Mesendoderm (in vitro differentiated cells): ENCODE measurements at regions not wholly inside any gene's neighbourhood (a gene's known extent, or its start where the extent isn't known, plus 50 kb on each side); places are given as distances from the start of the nearest gene placed in this dataset.
"Not testable (repeated sequence)": the region's sequence is repeated elsewhere in the genome, so short reads cannot be mapped to it uniquely, and the experiment has no call there.

Experiments used
- DNase-seq: peaks from one replicate; pipeline ENCODE4 v3.0.0; 2013
- H2AK5ac ChIP-seq: 2 replicates; pipeline ENCODE4 v1.6.1; 2013; ENCODE audit warnings: low read length, inconsistent platforms
- H2BK120ac ChIP-seq: 2 replicates; pipeline ENCODE4 v1.6.1; 2013; ENCODE audit warnings: low read depth, mild to moderate bottlenecking, low read length, moderate library complexity, mixed read lengths
- H2BK15ac ChIP-seq: replicated peaks from 2 replicates; pipeline ENCODE4 v1.6.1; 2013; ENCODE audit warnings: low read depth, mild to moderate bottlenecking, moderate library complexity
- H2BK5ac ChIP-seq: 2 replicates; pipeline ENCODE4 v1.6.1; 2013; ENCODE audit warnings: low read length, inconsistent platforms
- H3K18ac ChIP-seq: 2 replicates; pipeline ENCODE4 v1.6.1; 2013; ENCODE audit warnings: mild to moderate bottlenecking, low read length, mixed read lengths
- H3K23ac ChIP-seq: one replicate; pipeline ENCODE4 v1.6.1; 2013; ENCODE audit warnings: low read length
- H3K27ac ChIP-seq: 2 replicates; pipeline ENCODE4 v1.5.1; 2013; ENCODE audit warnings: low read depth, mild to moderate bottlenecking, inconsistent platforms, low read length, moderate library complexity
- H3K27me3 ChIP-seq: 2 replicates; pipeline ENCODE4 v1.6.1; 2013; ENCODE audit warnings: low read length, control low read depth, mild to moderate bottlenecking, inconsistent platforms; ENCODE audit not compliant: insufficient read depth, poor library complexity
- H3K36me3 ChIP-seq: 2 replicates; pipeline ENCODE4 v1.6.1; 2013; ENCODE audit warnings: low read length, inconsistent platforms; ENCODE audit not compliant: control insufficient read depth, insufficient read depth
- H3K4ac ChIP-seq: one replicate; pipeline ENCODE4 v1.6.1; 2013; ENCODE audit warnings: low read depth, mild to moderate bottlenecking, low read length, moderate library complexity
- H3K4me1 ChIP-seq: 2 replicates; pipeline ENCODE4 v1.6.1; 2013; ENCODE audit warnings: low read depth, low read length, inconsistent platforms; ENCODE audit not compliant: control insufficient read depth
- H3K4me2 ChIP-seq: 2 replicates; pipeline ENCODE4 v1.6.1; 2013; ENCODE audit warnings: low read length
- H3K4me3 ChIP-seq: 2 replicates; pipeline ENCODE4 v1.5.1; 2013; ENCODE audit warnings: mild to moderate bottlenecking, low read length
- H3K56ac ChIP-seq: one replicate; pipeline ENCODE4 v1.6.1; 2013; ENCODE audit warnings: low read length
- H3K79me1 ChIP-seq: 2 replicates; pipeline ENCODE4 v1.6.1; 2013; ENCODE audit warnings: low read length, inconsistent platforms
- H3K79me2 ChIP-seq: 2 replicates; pipeline ENCODE4 v1.6.1; 2013; ENCODE audit warnings: mild to moderate bottlenecking, low read length; ENCODE audit not compliant: control insufficient read depth, insufficient read depth
- H3K9ac ChIP-seq: 2 replicates; pipeline ENCODE4 v1.6.1; 2013; ENCODE audit warnings: low read length, inconsistent platforms
- H4K5ac ChIP-seq: one replicate; pipeline ENCODE4 v1.6.1; 2013; ENCODE audit warnings: low read length
- H4K8ac ChIP-seq: one replicate; pipeline ENCODE4 v1.6.1; 2013; ENCODE audit warnings: low read depth, mild to moderate bottlenecking, control low read depth, low read length, moderate library complexity
- WGBS: extraction: QIAGEN DNeasy Blood & Tissue Kit; methylation state at CpG from one replicate; pipeline ENCODE4 v1.1.7; 2013; ENCODE audit warnings: low lambda C conversion rate, missing lambda C conversion rate; ENCODE audit not compliant: insufficient coverage; ENCODE audit errors: extremely low coverage; 5-methylcytosine and 5-hydroxymethylcytosine counted together

DNA sequence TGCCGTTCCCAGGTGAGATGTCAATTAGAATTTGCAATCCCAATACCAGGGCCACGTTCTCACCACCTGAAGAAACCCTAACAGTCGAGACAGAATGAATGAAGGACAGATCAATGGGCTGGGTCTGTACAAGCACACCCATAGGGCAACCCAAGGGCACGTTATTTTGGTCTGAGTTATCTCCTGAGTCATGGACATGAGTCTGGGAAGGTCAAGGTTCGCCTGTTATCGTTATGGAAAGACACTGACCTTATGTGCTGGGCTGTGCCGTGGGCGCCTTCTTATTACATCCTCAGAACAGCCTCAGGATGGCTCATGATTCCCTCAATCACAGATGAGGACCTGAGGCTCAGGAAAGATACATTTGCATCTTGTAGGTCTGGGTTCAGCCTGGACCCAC, 175.0 kb upstream of the SULF2 start:
- H2BK5ac ChIP-seq, result no peak overlapping the region
- H3K79me1 ChIP-seq, result no peaks in the 10 kb centered on the region
- no peak overlapping the region for H3K18ac ChIP-seq

DNA sequence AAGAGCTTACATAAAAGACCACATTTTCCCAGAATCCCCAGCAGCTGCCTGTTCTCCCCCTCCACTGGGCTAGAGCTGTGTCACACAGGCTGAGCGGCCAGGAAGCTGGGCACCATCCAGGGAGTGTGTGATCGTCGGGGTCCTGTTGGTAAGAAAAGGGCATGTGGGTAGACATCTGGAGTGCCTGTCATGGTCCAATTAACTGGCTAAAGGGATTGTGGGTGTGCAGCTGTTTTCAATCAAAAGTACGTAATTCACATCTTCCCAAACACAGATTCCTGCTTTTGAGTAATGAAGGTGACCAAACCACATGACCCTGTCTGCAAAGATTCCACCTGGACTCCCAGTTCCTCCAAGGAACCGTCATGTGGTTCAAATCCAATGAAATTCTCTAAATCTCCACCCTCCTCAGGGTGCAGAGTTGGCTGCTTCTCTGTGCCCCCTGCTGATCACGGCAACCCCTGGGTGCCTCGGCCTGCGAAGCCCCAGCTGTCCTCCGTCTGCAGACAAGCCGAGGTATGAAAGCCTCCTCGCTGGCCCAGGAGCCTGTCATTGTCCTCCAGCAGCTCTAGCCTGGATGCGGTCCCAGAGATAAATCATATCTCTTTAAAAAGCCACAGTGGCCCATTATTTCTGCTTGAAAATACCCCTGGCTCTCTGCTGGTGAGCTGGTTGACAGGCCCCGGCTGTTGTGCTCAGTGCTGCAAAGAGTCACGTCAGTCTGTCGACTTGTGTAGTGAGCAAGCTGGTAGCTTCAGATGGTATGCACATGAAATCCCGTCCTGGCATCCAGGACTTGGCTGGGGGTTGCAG, 172.9 kb upstream of the SULF2 start:
- not testable (repeated sequence) for H3K4me2 ChIP-seq, DNase-seq, H3K4me1 ChIP-seq, H2AK5ac ChIP-seq, H3K4ac ChIP-seq, H3K36me3 ChIP-seq, H4K5ac ChIP-seq, H3K79me2 ChIP-seq, H3K18ac ChIP-seq, H2BK5ac ChIP-seq, H3K56ac ChIP-seq, H3K79me1 ChIP-seq, H2BK120ac ChIP-seq, H4K8ac ChIP-seq, H2BK15ac ChIP-seq, H3K27me3 ChIP-seq, H3K27ac ChIP-seq, H3K23ac ChIP-seq, H3K9ac ChIP-seq, H3K4me3 ChIP-seq
- WGBS, result no CpG with 5 or more reads among the region's 16 CpGs

More for the DNA sequence above, 175.0 kb upstream of the SULF2 start:
- H2AK5ac ChIP-seq, result no peak overlapping the region
- H3K23ac ChIP-seq, result no peak overlapping the region
- no peaks in the 10 kb centered on the region for H3K27me3 ChIP-seq
- no peaks in the 10 kb centered on the region for H3K36me3 ChIP-seq
- no peak overlapping the region for H3K56ac ChIP-seq
- H2BK120ac ChIP-seq, result no peak overlapping the region
- H3K4me3 ChIP-seq, result no peak overlapping the region
- no peak overlapping the region for H4K8ac ChIP-seq
- no peak overlapping the region for H4K5ac ChIP-seq
- no peak overlapping the region for H3K4ac ChIP-seq
- H3K79me2 ChIP-seq, result no peaks in the 10 kb centered on the region
- H2BK15ac ChIP-seq, result no peak overlapping the region
- WGBS, result no CpG with 5 or more reads among the region's 8 CpGs
- DNase-seq, result no peak
- H3K27ac ChIP-seq, result no peak overlapping the region
- H3K4me2 ChIP-seq, result no peak overlapping the region
- peaks cover 3% of the 10 kb centered on the region for H3K4me1 ChIP-seq
- H3K9ac ChIP-seq, result no peak overlapping the region

DNA sequence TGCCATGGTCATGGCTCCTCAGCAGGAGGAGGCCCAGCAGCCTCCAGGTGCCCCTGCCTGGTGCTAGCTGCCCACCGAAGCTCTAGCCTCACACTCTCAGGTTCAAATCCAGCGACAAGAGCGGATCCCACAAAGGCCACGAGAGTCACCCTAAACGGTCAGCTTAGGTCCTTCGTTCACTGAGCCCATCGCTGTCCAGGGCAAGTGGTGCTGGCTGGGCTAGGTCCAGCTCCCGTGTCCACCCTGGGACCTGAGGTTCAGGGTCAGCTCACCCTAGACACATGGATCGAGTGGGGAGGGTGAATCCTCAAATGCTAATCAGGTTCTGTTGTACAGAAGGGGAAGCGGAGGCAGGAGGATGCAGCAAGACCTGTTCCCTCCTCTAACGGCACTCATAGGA, 171.9 kb upstream of the SULF2 start:
- H2BK5ac ChIP-seq, result no peak overlapping the region
- H3K9ac ChIP-seq, result no peak overlapping the region
- no peak overlapping the region for H2AK5ac ChIP-seq
- no peak overlapping the region for H4K5ac ChIP-seq
- H2BK15ac ChIP-seq, result no peak overlapping the region
- H3K4me2 ChIP-seq, result no peak overlapping the region
- H3K27ac ChIP-seq, result no peak overlapping the region
- no peak overlapping the region for H2BK120ac ChIP-seq
- no peak overlapping the region for H3K56ac ChIP-seq
- H3K4me1 ChIP-seq, result no peaks in the 10 kb centered on the region
- DNase-seq, result no peak
- WGBS, result no CpG with 5 or more reads among the region's 11 CpGs
- no peak overlapping the region for H3K23ac ChIP-seq
- H3K18ac ChIP-seq, result no peak overlapping the region
- no peaks in the 10 kb centered on the region for H3K36me3 ChIP-seq
- H3K79me1 ChIP-seq, result no peaks in the 10 kb centered on the region
- H3K79me2 ChIP-seq, result no peaks in the 10 kb centered on the region
- no peak overlapping the region for H3K4ac ChIP-seq
- H3K4me3 ChIP-seq, result no peak overlapping the region
- H3K27me3 ChIP-seq, result no peaks in the 10 kb centered on the region
- H4K8ac ChIP-seq, result no peak overlapping the region

DNA sequence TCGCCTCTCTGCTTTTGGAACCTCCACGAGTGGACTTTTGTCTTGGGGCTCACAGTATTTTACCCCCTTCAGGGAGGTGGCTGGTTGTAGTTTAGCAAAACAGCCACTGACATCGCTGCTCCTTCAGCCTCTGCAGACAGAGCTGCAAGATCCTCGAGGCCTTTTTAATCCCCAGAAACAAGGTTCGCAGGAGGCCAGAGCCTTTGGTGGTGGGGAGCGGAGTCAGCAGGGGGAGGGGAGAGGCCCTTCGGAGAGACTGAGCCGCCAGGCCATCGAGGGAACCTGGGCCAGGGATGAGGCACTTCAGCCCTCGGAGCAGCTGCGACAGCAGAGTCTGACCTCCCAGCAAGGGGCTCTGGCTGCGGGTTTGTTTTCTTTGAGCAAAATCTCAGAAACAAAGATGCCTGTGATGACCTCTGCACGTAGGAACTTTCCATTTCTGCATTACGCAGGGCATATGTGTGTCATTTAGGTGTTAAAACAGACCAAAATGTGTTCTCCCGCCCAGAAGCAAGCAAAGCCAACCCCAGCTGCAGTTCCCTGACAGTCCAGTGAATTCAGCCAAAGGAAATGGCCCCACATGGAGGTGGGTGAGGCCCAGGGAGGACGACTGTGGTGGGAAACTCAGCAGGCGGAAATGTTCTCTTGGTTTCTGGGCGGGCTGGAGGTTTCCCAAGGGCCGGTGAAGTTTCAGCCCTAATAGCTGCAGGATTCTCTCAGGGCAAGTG, 171.2 kb upstream of the SULF2 start:
- no peak overlapping the region for H3K27ac ChIP-seq

DNA sequence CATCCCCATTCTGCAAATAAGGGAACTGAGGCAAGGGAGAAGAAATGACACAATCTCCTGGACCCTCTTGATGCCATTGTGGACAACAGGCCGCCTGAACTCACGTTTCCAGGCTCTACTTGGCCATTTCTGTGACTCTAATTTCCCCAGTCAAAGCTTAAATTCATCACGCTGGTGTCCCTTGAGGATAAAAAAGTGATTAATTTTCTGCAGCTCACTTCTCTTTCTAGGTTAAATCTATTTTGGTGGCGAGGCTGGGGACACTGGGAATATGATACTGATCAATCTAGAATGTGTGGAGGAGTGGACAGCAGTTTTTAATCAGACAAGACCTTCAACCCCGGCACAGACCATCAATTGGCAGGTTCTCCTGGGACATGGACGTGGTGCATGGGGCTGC, 168.2 kb upstream of the SULF2 start:
- H2BK15ac ChIP-seq, result no peak overlapping the region
- no peaks in the 10 kb centered on the region for H3K79me2 ChIP-seq
- no peak for DNase-seq
- H2AK5ac ChIP-seq, result no peak overlapping the region
- no peaks in the 10 kb centered on the region for H3K36me3 ChIP-seq
- no peak overlapping the region for H3K4me2 ChIP-seq
- no peak overlapping the region for H3K4ac ChIP-seq
- H3K23ac ChIP-seq, result no peak overlapping the region
- H3K56ac ChIP-seq, result no peak overlapping the region
- H3K27ac ChIP-seq, result no peak overlapping the region
- no peak overlapping the region for H2BK120ac ChIP-seq
- H3K18ac ChIP-seq, result no peak overlapping the region
- no CpG with 5 or more reads among the region's 6 CpGs for WGBS
- no peak overlapping the region for H4K8ac ChIP-seq
- H3K4me1 ChIP-seq, result no peaks in the 10 kb centered on the region
- no peak overlapping the region for H2BK5ac ChIP-seq
- H3K4me3 ChIP-seq, result no peak overlapping the region
- no peak overlapping the region for H4K5ac ChIP-seq
- no peaks in the 10 kb centered on the region for H3K27me3 ChIP-seq
- H3K9ac ChIP-seq, result no peak overlapping the region
- H3K79me1 ChIP-seq, result no peaks in the 10 kb centered on the region

More for the DNA sequence above, 171.2 kb upstream of the SULF2 start:
- Histone ChIP-seq H3K4ac (no peak overlapping the region), H2BK15ac (no peak overlapping the region), H4K8ac (no peak overlapping the region), H2BK5ac (no peak overlapping the region), H4K5ac (no peak overlapping the region), H3K79me2 (no peaks in the 10 kb centered on the region), H3K79me1 (no peaks in the 10 kb centered on the region), H3K18ac (no peak overlapping the region), H3K9ac (no peak overlapping the region), H3K27me3 (no peaks in the 10 kb centered on the region), H3K36me3 (no peaks in the 10 kb centered on the region), H3K4me3 (no peak overlapping the region), H2BK120ac (no peak overlapping the region), H3K4me1 (no peaks in the 10 kb centered on the region), H2AK5ac (no peak overlapping the region), H3K4me2 (no peak overlapping the region), H3K56ac (peak overlapping the region; percentile 15), H3K23ac (no peak overlapping the region)
- WGBS, result no CpG with 5 or more reads among the region's 19 CpGs
- no peak for DNase-seq
